HepG2 (cell line): ENCODE measurements at regions not wholly inside any gene's neighbourhood (a gene's known extent, or its start where the extent isn't known, plus 50 kb on each side); places are given as distances from the start of the nearest gene placed in this dataset.

ENCODE experiments used
- ATAC-seq: fragments of 200-7000 bp; cut with Tn5 transposase; 3 replicates; pipeline ENCODE4 v1.9.1; 2020; ENCODE audit warnings: mild to moderate bottlenecking, moderate library complexity
- BruUV-seq: library from RNA; stranded (reverse); fragments of 400-500 nt; replicated peaks from 2 replicates; lab custom pipeline; 2021; lab: Mats Ljungman, UMichigan
- CTCF ChIA-PET: fragments of 300-600 bp; formaldehyde crosslinking; extraction: SDS; loops from one replicate; lab custom pipeline; 2021; ENCODE audit warnings: low total read pairs, inconsistent platforms, low intra/inter-chr PET ratio; lab: Yijun Ruan, JAX
- POLR2A ChIA-PET: fragments of 350-600 bp; sonication (Branson Sonifier 250); formaldehyde crosslinking; loops from one replicate; lab custom pipeline; 2020; ENCODE audit warnings: antibody characterized with exemption, inconsistent platforms; lab: Yijun Ruan, JAX
- DNase-seq: peaks from one replicate; pipeline ENCODE4 v3.0.0-alpha.2; 2015; ENCODE audit warnings: low spot score
- FAIRE-seq: peaks from 3 replicates; lab custom pipeline; 2011; peaks lifted over from hg19 to GRCh38; lab: Jason Lieb, UNC
- H2AFZ ChIP-seq: one replicate; pipeline ENCODE4 v1.6.1; 2011; ENCODE audit warnings: low read length, inconsistent platforms
- H3K27ac ChIP-seq: fragments of 300-600 bp; 3 replicates; pipeline ENCODE4 v1.8.0; 2011; ENCODE audit warnings: mixed run types, mild to moderate bottlenecking, mixed read lengths, low read length, inconsistent platforms; ENCODE audit not compliant: insufficient read depth; ENCODE audit errors: extremely low read length
- H3K27me3 ChIP-seq, 2 experiments: fragments of 200-600 bp in 1 of 2; 2 replicates in 1 of 2; 3 replicates in 1 of 2; pipeline versions ENCODE4 v1.6.0 to v1.8.0; 2011; ENCODE audit warnings: low read length in 2 of 2, mild to moderate bottlenecking in 2 of 2, moderate library complexity in 2 of 2, inconsistent platforms in 1 of 2; ENCODE audit not compliant: insufficient read depth in 2 of 2, control insufficient read depth in 1 of 2
- H3K36me3 ChIP-seq, 2 experiments: fragments of 200-600 bp in 1 of 2; replicated peaks in 1 of 2; 2 replicates in 1 of 2; 3 replicates in 1 of 2; pipeline versions ENCODE4 v1.5.1 to v1.8.0; 2011; ENCODE audit warnings: low read length in 2 of 2, inconsistent platforms in 1 of 2; ENCODE audit not compliant: insufficient read depth in 2 of 2, control insufficient read depth in 1 of 2
- H3K4me1 ChIP-seq: 2 replicates; pipeline ENCODE4 v1.5.1; 2012; ENCODE audit warnings: low read length, inconsistent platforms; ENCODE audit not compliant: insufficient read depth
- H3K4me2 ChIP-seq: 2 replicates; pipeline ENCODE4 v1.6.0; 2011; ENCODE audit warnings: low read depth, low read length, inconsistent platforms
- H3K4me3 ChIP-seq, 3 experiments: fragments of 200-600 bp in 1 of 3; sonication (generic), shearing (Covaris generic) in 1 of 3; replicated peaks in 1 of 3; 2 replicates each; pipeline ENCODE4 v1.5.1; 2011 to 2016; ENCODE audit warnings: low read length in 3 of 3, inconsistent platforms in 2 of 3, low read depth in 2 of 3, mild to moderate bottlenecking in 2 of 3, control low read depth in 1 of 3, mixed read lengths in 1 of 3; ENCODE audit not compliant: insufficient read depth in 1 of 3
- H3K79me2 ChIP-seq: one replicate; pipeline ENCODE4 v1.6.1; 2011; ENCODE audit warnings: low read length, inconsistent platforms; ENCODE audit not compliant: insufficient read depth
- H3K9ac ChIP-seq: 2 replicates; pipeline ENCODE4 v1.6.0; 2011; ENCODE audit warnings: mild to moderate bottlenecking, low read depth, low read length, inconsistent platforms; ENCODE audit not compliant: insufficient read depth
- H3K9me3 ChIP-seq: 2 replicates; pipeline ENCODE4 v1.5.1; 2012; ENCODE audit warnings: mild to moderate bottlenecking, low read length
- H4K20me1 ChIP-seq: 2 replicates; pipeline ENCODE4 v1.6.0; 2011; ENCODE audit warnings: inconsistent platforms, mild to moderate bottlenecking, low read length, moderate library complexity; ENCODE audit not compliant: insufficient read depth
- HNF4G ChIP-seq, 2 experiments: sonication (generic) in 1 of 2; formaldehyde crosslinking in 1 of 2; IDR thresholded peaks; 2 replicates each; pipeline versions ENCODE4 v1.4.0 to v1.6.1; 2011 to 2020; ENCODE audit warnings: borderline replicate concordance in 2 of 2, low read depth in 2 of 2, mild to moderate bottlenecking in 2 of 2, low read length in 1 of 2, missing genetic modification reagents in 1 of 2, moderate library complexity in 1 of 2
- MED13 ChIP-seq: sonication (generic); formaldehyde crosslinking; IDR thresholded peaks from 2 replicates; pipeline ENCODE4 v1.5.0; 2020; ENCODE audit warnings: missing genetic modification reagents
- NR2F6 ChIP-seq, 2 experiments: IDR thresholded peaks; 2 replicates each; pipeline ENCODE4 v1.6.1; 2016; ENCODE audit warnings: antibody characterized with exemption in 1 of 2, mild to moderate bottlenecking in 1 of 2
- PHF5A ChIP-seq: IDR thresholded peaks from one replicate; pipeline ENCODE4 v1.6.1; 2018; ENCODE audit warnings: low read depth, missing genetic modification reagents; ENCODE audit not compliant: unreplicated experiment
- RAD21 ChIP-seq: fragments of 450-650 bp; formaldehyde crosslinking; IDR thresholded peaks from 2 replicates; pipeline ENCODE4 v1.5.0; 2020; ENCODE audit warnings: mild to moderate bottlenecking
- RNF2 ChIP-seq: fragments of 450-650 bp; conservative IDR thresholded peaks from 2 replicates; pipeline ENCODE4 v1.6.1; 2016; ENCODE audit warnings: low read depth
- SNAPC5 ChIP-seq: sonication (generic); formaldehyde crosslinking; IDR thresholded peaks from 2 replicates; pipeline ENCODE4 v1.8.1; 2023; ENCODE audit warnings: mild to moderate bottlenecking, missing genetic modification reagents, borderline replicate concordance
- SOX5 ChIP-seq: IDR thresholded peaks from 2 replicates; pipeline ENCODE4 v1.6.1; 2016; ENCODE audit warnings: borderline replicate concordance
- SP140L ChIP-seq: sonication (generic); formaldehyde crosslinking; IDR thresholded peaks from 2 replicates; pipeline ENCODE4 v1.4.0; 2020; ENCODE audit warnings: missing genetic modification reagents, borderline replicate concordance
- ZBTB1 ChIP-seq: sonication (generic); formaldehyde crosslinking; IDR thresholded peaks from 2 replicates; pipeline ENCODE4 v1.4.0; 2020; ENCODE audit warnings: missing genetic modification reagents, borderline replicate concordance
- ZFP36L2 ChIP-seq: sonication (generic); formaldehyde crosslinking; IDR thresholded peaks from 2 replicates; pipeline ENCODE4 v1.4.0; 2020; ENCODE audit warnings: missing genetic modification reagents
- ZFX ChIP-seq: sonication (generic); formaldehyde crosslinking; IDR thresholded peaks from 2 replicates; pipeline ENCODE4 v1.4.0; 2020; ENCODE audit warnings: mild to moderate bottlenecking, low read depth, missing genetic modification reagents, moderate library complexity
- ZKSCAN8 ChIP-seq: IDR thresholded peaks from 2 replicates; pipeline ENCODE4 v1.6.1; 2016; ENCODE audit warnings: borderline replicate concordance, missing genetic modification reagents, missing compliant biosample characterization
- ZNF10 ChIP-seq: sonication (generic); formaldehyde crosslinking; IDR thresholded peaks from 2 replicates; pipeline ENCODE4 v1.4.0; 2020; ENCODE audit warnings: mild to moderate bottlenecking, low read depth, missing genetic modification reagents, borderline replicate concordance
- ZNF850 ChIP-seq: sonication (generic); formaldehyde crosslinking; conservative IDR thresholded peaks from 2 replicates; pipeline ENCODE4 v1.9.0; 2021; ENCODE audit warnings: mild to moderate bottlenecking, missing genetic modification reagents
- ZSCAN20 ChIP-seq: sonication (generic); formaldehyde crosslinking; IDR thresholded peaks from 2 replicates; pipeline ENCODE4 v1.4.0; 2020; ENCODE audit warnings: missing genetic modification reagents, mild to moderate bottlenecking, borderline replicate concordance
- WGBS: methylation state at CpG from one replicate; pipeline ENCODE4 v1.1.6; 2017; ENCODE audit warnings: low lambda C conversion rate; 5-methylcytosine and 5-hydroxymethylcytosine counted together
- in situ Hi-C: cut with HindIII; loops from 2 replicates; pipeline ENCODE4 v1.10.0; 2017; ENCODE audit warnings: low pct_unique_long_range_greater_than_20kb; ENCODE audit not compliant: extremely low pct_ligation_motif_present
- intact Hi-C: fragments of 100-400 bp; cut with micrococcal nuclease; formaldehyde crosslinking; loops from one replicate; pipeline ENCODE4 v1.10.0; 2022; ENCODE audit not compliant: unreplicated experiment
- TF ChIP-seq, protein P1 (sequence below): sonication (generic); formaldehyde crosslinking; IDR thresholded peaks from 2 replicates; pipeline ENCODE4 v1.8.0; 2022; ENCODE audit warnings: mild to moderate bottlenecking, missing genetic modification reagents
- TF ChIP-seq, protein P2 (sequence below): sonication (generic); formaldehyde crosslinking; IDR thresholded peaks from 2 replicates; pipeline ENCODE4 v1.4.0; 2020; ENCODE audit warnings: mild to moderate bottlenecking, missing genetic modification reagents, borderline replicate concordance

- TF ChIP-seq ZSCAN20 (CRISPR knock-in tag) (no peak), NR2F6 (IDR thresholded peaks at IDR 0.05) (no peak), NR2F6 (CRISPR knock-in tag; IDR thresholded peaks at IDR 0.05) (no peak), RNF2 (no peak), HNF4G (IDR thresholded peaks at IDR 0.05; ENCODE audit: borderline replicate concordance, low read depth, low read length) (no peak), HNF4G (CRISPR knock-in tag; IDR thresholded peaks at IDR 0.05; ENCODE audit: borderline replicate concordance, low read depth) (no peak), PHF5A (no peak), ZNF10 (CRISPR knock-in tag) (no peak), ZFP36L2 (no peak), RAD21 (no peak), SP140L (no peak), ZBTB1 (no peak), ZKSCAN8 (CRISPR knock-in tag) (no peak), SOX5 (CRISPR knock-in tag) (no peak), ZFX (CRISPR knock-in tag) (no peak), MED13 (CRISPR knock-in tag) (no peak), ZNF850 (no peak), SNAPC5 (CRISPR knock-in tag) (no peak)
- TF ChIP-seq, protein P1, sequence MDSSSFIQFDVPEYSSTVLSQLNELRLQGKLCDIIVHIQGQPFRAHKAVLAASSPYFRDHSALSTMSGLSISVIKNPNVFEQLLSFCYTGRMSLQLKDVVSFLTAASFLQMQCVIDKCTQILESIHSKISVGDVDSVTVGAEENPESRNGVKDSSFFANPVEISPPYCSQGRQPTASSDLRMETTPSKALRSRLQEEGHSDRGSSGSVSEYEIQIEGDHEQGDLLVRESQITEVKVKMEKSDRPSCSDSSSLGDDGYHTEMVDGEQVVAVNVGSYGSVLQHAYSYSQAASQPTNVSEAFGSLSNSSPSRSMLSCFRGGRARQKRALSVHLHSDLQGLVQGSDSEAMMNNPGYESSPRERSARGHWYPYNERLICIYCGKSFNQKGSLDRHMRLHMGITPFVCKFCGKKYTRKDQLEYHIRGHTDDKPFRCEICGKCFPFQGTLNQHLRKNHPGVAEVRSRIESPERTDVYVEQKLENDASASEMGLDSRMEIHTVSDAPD (CRISPR knock-in tag), result no peak
- TF ChIP-seq, protein P2, sequence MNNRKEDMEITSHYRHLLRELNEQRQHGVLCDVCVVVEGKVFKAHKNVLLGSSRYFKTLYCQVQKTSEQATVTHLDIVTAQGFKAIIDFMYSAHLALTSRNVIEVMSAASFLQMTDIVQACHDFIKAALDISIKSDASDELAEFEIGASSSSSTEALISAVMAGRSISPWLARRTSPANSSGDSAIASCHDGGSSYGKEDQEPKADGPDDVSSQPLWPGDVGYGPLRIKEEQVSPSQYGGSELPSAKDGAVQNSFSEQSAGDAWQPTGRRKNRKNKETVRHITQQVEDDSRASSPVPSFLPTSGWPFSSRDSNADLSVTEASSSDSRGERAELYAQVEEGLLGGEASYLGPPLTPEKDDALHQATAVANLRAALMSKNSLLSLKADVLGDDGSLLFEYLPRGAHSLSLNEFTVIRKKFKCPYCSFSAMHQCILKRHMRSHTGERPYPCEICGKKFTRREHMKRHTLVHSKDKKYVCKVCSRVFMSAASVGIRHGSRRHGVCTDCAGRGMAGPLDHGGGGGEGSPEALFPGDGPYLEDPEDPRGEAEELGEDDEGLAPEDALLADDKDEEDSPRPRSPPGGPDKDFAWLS (CRISPR knock-in tag), result no peak
- Histone ChIP-seq H3K79me2 (no peaks in the 10 kb centered on the region), H3K27me3 (no peaks in the 10 kb centered on the region), H3K4me2 (no peak overlapping the region), H3K4me1 (no peaks in the 10 kb centered on the region), H2AFZ (no peak overlapping the region), H3K9ac (no peak overlapping the region), H4K20me1 (no peaks in the 10 kb centered on the region), H3K27ac (no peak overlapping the region), H3K36me3 (no peaks in the 10 kb centered on the region), H3K9me3 (no peaks in the 10 kb centered on the region), H3K4me3 (no peak overlapping the region)
- ChIA-PET CTCF (no interaction called here), POLR2A (no interaction called here)
- 4% methylated on average over 1 of the region's 1 CpG for WGBS
- FAIRE-seq (no peak), DNase-seq (no peak), ATAC-seq (no peak)
- no TSS peak for BruUV-seq
- in situ Hi-C loops (no loop called here), intact Hi-C loops (no loop called here)
Observed at GRCh38 chr11:105241136-105241535, 101.6 kb upstream of the CARD18 start.
